Mononuclear cell (primary cell): ENCODE measurements at regions not wholly inside any gene's neighbourhood (a gene's known extent, or its start where the extent isn't known, plus 50 kb on each side); places are given as distances from the start of the nearest gene placed in this dataset.

Source experiments
- H3K27me3 ChIP-seq: 2 replicates; pipeline ENCODE4 v1.6.0; 2011; ENCODE audit warnings: low read length, control low read depth; ENCODE audit not compliant: insufficient read depth
- H3K4me1 ChIP-seq: 2 replicates; pipeline ENCODE4 v1.5.1; 2011; ENCODE audit warnings: mild to moderate bottlenecking, low read length, control low read depth; ENCODE audit not compliant: insufficient read depth
- H3K4me3 ChIP-seq: 2 replicates; pipeline ENCODE4 v1.5.1; 2011; ENCODE audit warnings: mild to moderate bottlenecking, low read length, moderate library complexity
- H3K9me3 ChIP-seq: 2 replicates; pipeline ENCODE4 v1.5.1; 2011; ENCODE audit warnings: low read depth, mild to moderate bottlenecking, control low read depth, low read length

- no peaks in the 10 kb centered on the region for H3K9me3 ChIP-seq
- H3K4me1 ChIP-seq = peaks cover 50% of the 10 kb centered on the region
- H3K4me3 ChIP-seq = no peak overlapping the region
- no peaks in the 10 kb centered on the region for H3K27me3 ChIP-seq
These were observed 93.3 kb downstream of the RFLNA start for GRCh38 chr12:124388038-124388671.

GRCh38 chr12:124387528-124387911 lies 92.6 kb downstream of the RFLNA start:
- H3K9me3 ChIP-seq = no peaks in the 10 kb centered on the region
- peaks cover 48% of the 10 kb centered on the region for H3K4me1 ChIP-seq
- H3K27me3 ChIP-seq = no peaks in the 10 kb centered on the region
- no peak overlapping the region for H3K4me3 ChIP-seq

- no peak overlapping the region for H3K4me3 ChIP-seq
- peaks cover 48% of the 10 kb centered on the region for H3K4me1 ChIP-seq
- no peaks in the 10 kb centered on the region for H3K9me3 ChIP-seq
- H3K27me3 ChIP-seq = no peaks in the 10 kb centered on the region
These were observed 92.0 kb downstream of the RFLNA start for GRCh38 chr12:124386661-124387527.

GRCh38 chr12:124386059-124386458 lies 91.2 kb downstream of the RFLNA start:
- peaks cover 48% of the 10 kb centered on the region for H3K4me1 ChIP-seq
- H3K27me3 ChIP-seq = no peaks in the 10 kb centered on the region
- no peak overlapping the region for H3K4me3 ChIP-seq
- no peaks in the 10 kb centered on the region for H3K9me3 ChIP-seq

GRCh38 chr12:124385219-124385969 lies 90.5 kb downstream of the RFLNA start:
- H3K4me1 ChIP-seq = peaks cover 48% of the 10 kb centered on the region
- no peak overlapping the region for H3K4me3 ChIP-seq
- H3K27me3 ChIP-seq = no peaks in the 10 kb centered on the region
- no peaks in the 10 kb centered on the region for H3K9me3 ChIP-seq

GRCh38 chr12:124384299-124384894 lies 89.5 kb downstream of the RFLNA start:
- Histone ChIP-seq H3K27me3 (no peaks in the 10 kb centered on the region), H3K4me1 (peaks cover 48% of the 10 kb centered on the region), H3K9me3 (no peaks in the 10 kb centered on the region), H3K4me3 (no peak overlapping the region)

GRCh38 chr12:124383028-124383427 lies 88.1 kb downstream of the RFLNA start:
- Histone ChIP-seq H3K9me3 (no peaks in the 10 kb centered on the region), H3K4me3 (no peak overlapping the region), H3K27me3 (no peaks in the 10 kb centered on the region), H3K4me1 (peaks cover 39% of the 10 kb centered on the region)

GRCh38 chr12:124381456-124382296 lies 86.8 kb downstream of the RFLNA start:
- H3K9me3 ChIP-seq = no peaks in the 10 kb centered on the region
- H3K4me1 ChIP-seq = peaks cover 38% of the 10 kb centered on the region
- no peaks in the 10 kb centered on the region for H3K27me3 ChIP-seq
- no peak overlapping the region for H3K4me3 ChIP-seq

- Histone ChIP-seq H3K27me3 (no peaks in the 10 kb centered on the region), H3K9me3 (no peaks in the 10 kb centered on the region), H3K4me3 (no peak overlapping the region), H3K4me1 (peaks cover 38% of the 10 kb centered on the region)
These were observed 86.0 kb downstream of the RFLNA start for GRCh38 chr12:124380796-124381455.

GRCh38 chr12:124379938-124380754 lies 85.3 kb downstream of the RFLNA start:
- H3K27me3 ChIP-seq = no peaks in the 10 kb centered on the region
- peaks cover 38% of the 10 kb centered on the region for H3K4me1 ChIP-seq
- no peaks in the 10 kb centered on the region for H3K9me3 ChIP-seq
- no peak overlapping the region for H3K4me3 ChIP-seq

- H3K27me3 ChIP-seq = no peaks in the 10 kb centered on the region
- no peak overlapping the region for H3K4me3 ChIP-seq
- H3K4me1 ChIP-seq = peaks cover 38% of the 10 kb centered on the region
- no peaks in the 10 kb centered on the region for H3K9me3 ChIP-seq
These were observed 84.6 kb downstream of the RFLNA start for GRCh38 chr12:124379379-124379937.

- Histone ChIP-seq H3K9me3 (no peaks in the 10 kb centered on the region), H3K4me1 (peaks cover 38% of the 10 kb centered on the region), H3K27me3 (no peaks in the 10 kb centered on the region), H3K4me3 (no peak overlapping the region)
These were observed 84.0 kb downstream of the RFLNA start for GRCh38 chr12:124378926-124379325.

- H3K4me1 ChIP-seq = peaks cover 38% of the 10 kb centered on the region
- H3K9me3 ChIP-seq = no peaks in the 10 kb centered on the region
- H3K4me3 ChIP-seq = no peak overlapping the region
- no peaks in the 10 kb centered on the region for H3K27me3 ChIP-seq
These were observed 83.2 kb downstream of the RFLNA start for GRCh38 chr12:124377981-124378509.
